ENCODE measurements at regions not wholly inside any gene's neighbourhood (a gene's known extent, or its start where the extent isn't known, plus 50 kb on each side); places are given as distances from the start of the nearest gene placed in this dataset.

GRCh38 chr9:75602060-75602459 lies 288.4 kb upstream of the PCSK5 start:
- no peaks in the 10 kb centered on the region for H3K27me3 Mint-ChIP-seq
- H3K27ac Mint-ChIP-seq = peak overlapping the region in 1 of 3 donors; percentile 47
- H3K4me3 Mint-ChIP-seq = no peak overlapping the region
- H3K9me3 Mint-ChIP-seq = peaks cover 0 to 4% (median 3%) of the 10 kb centered on the region in 3 donors
- no peaks in the 10 kb centered on the region for H3K36me3 Mint-ChIP-seq
- no peaks in the 10 kb centered on the region for H3K4me1 Mint-ChIP-seq

- H3K4me1 Mint-ChIP-seq = no peaks in the 10 kb centered on the region
- H3K4me3 Mint-ChIP-seq = no peak overlapping the region
- H3K9me3 Mint-ChIP-seq = peaks cover 0 to 4% (median 3%) of the 10 kb centered on the region in 3 donors
- H3K36me3 Mint-ChIP-seq = no peaks in the 10 kb centered on the region
- H3K27ac Mint-ChIP-seq = no peak overlapping the region
- no peaks in the 10 kb centered on the region for H3K27me3 Mint-ChIP-seq
These were observed 285.8 kb upstream of the PCSK5 start for GRCh38 chr9:75604661-75605060.

DNA sequence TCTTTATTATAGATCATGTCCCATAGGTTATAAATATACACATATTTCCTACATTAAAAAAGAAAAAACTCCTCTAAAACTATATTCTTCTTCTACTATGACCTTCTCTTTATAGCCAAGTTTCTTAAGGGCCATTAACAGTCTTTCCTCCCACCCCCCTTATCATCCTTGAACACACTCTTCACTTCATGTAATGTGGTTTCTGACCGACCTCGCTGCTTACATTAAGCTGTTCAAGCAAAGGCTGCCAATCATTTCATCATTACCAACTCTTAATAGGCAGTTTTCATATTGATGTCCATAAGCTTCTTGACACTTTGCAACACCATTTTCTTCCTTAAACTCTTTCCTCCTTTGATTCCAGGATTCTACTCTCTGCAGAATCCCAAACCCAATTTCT lies 283.0 kb upstream of the PCSK5 start:
- no peak overlapping the region for H3K27ac Mint-ChIP-seq
- no peak overlapping the region for H3K4me3 Mint-ChIP-seq
- H3K4me1 Mint-ChIP-seq = no peaks in the 10 kb centered on the region
- H3K27me3 Mint-ChIP-seq = no peaks in the 10 kb centered on the region
- H3K36me3 Mint-ChIP-seq = no peaks in the 10 kb centered on the region
- peaks cover 0 to 2% (median 0%) of the 10 kb centered on the region in 3 donors for H3K9me3 Mint-ChIP-seq

- Mint-ChIP-seq H3K4me1 (no peaks in the 10 kb centered on the region), H3K4me3 (no peak overlapping the region), H3K27ac (no peak overlapping the region), H3K36me3 (no peaks in the 10 kb centered on the region), H3K27me3 (no peaks in the 10 kb centered on the region), H3K9me3 (peaks cover 0 to 2% (median 0%) of the 10 kb centered on the region in 3 donors)
These were observed 281.1 kb upstream of the PCSK5 start for GRCh38 chr9:75609401-75609800.

- H3K36me3 Mint-ChIP-seq = no peaks in the 10 kb centered on the region
- no peaks in the 10 kb centered on the region for H3K4me1 Mint-ChIP-seq
- H3K4me3 Mint-ChIP-seq = no peak overlapping the region
- no peaks in the 10 kb centered on the region for H3K27me3 Mint-ChIP-seq
- peaks cover 0 to 3% (median 0%) of the 10 kb centered on the region in 3 donors for H3K9me3 Mint-ChIP-seq
- no peak overlapping the region for H3K27ac Mint-ChIP-seq
These were observed 280.2 kb upstream of the PCSK5 start for GRCh38 chr9:75610246-75610645.

DNA sequence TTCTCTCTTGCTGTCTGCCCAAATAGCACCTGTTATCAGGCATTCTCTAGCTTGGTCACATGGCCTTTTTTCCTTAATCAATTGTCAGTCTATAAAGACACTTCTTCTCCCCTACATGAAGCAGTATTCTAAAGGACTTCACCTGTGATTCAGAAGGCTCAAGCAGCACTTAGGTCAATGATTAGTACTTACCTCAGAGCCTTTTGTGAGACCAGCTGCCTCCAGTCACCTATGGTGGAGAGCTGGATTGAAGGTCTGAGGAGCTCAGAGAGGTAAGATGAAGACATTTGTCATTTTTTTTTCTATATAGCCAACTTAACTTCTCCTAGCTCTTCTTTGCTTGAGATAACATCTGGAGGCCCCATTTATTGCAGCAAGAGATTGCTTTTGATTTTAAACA lies 278.3 kb upstream of the PCSK5 start:
- H3K4me1 Mint-ChIP-seq = no peaks in the 10 kb centered on the region
- H3K36me3 Mint-ChIP-seq = no peaks in the 10 kb centered on the region
- H3K9me3 Mint-ChIP-seq = peaks cover 0 to 6% (median 5%) of the 10 kb centered on the region in 3 donors
- H3K4me3 Mint-ChIP-seq = no peak overlapping the region
- no peaks in the 10 kb centered on the region for H3K27me3 Mint-ChIP-seq
- no peak overlapping the region for H3K27ac Mint-ChIP-seq

- H3K9me3 Mint-ChIP-seq = peaks cover 0 to 6% (median 5%) of the 10 kb centered on the region in 3 donors
- H3K27ac Mint-ChIP-seq = no peak overlapping the region
- H3K4me3 Mint-ChIP-seq = no peak overlapping the region
These were observed 277.7 kb upstream of the PCSK5 start for GRCh38 chr9:75612754-75613153.

GRCh38 chr9:75615284-75615683 lies 275.2 kb upstream of the PCSK5 start:
- Mint-ChIP-seq H3K4me3 (no peak overlapping the region), H3K27ac (no peak overlapping the region), H3K27me3 (no peaks in the 10 kb centered on the region), H3K9me3 (peaks cover 0 to 8% (median 5%) of the 10 kb centered on the region in 3 donors), H3K36me3 (no peaks in the 10 kb centered on the region), H3K4me1 (no peaks in the 10 kb centered on the region)

More at GRCh38 chr9:75612754-75613153, 277.7 kb upstream of the PCSK5 start:
- Mint-ChIP-seq H3K4me1 (no peaks in the 10 kb centered on the region), H3K36me3 (no peaks in the 10 kb centered on the region), H3K27me3 (no peaks in the 10 kb centered on the region)

DNA sequence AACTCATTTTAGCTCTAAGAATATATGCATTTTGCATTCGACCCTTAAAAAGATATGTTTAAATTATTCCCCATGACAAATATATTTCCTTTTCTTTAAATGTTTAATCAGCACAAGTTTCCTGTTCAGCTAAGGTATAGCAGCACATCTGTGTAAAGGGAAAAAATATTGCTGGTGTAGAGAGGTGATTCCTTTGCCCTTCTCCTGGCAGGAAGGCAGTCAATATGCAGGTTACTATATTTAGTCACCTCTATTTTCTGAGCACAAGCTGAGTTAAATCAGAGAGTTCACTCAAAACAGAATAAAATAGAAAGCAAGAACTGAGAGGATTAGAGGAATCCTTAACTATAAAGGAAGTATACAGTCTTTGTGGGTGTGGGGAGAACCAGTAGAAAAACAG lies 274.4 kb upstream of the PCSK5 start:
- no peaks in the 10 kb centered on the region for H3K4me1 Mint-ChIP-seq
- no peak overlapping the region for H3K4me3 Mint-ChIP-seq
- H3K9me3 Mint-ChIP-seq = peaks cover 0 to 8% (median 5%) of the 10 kb centered on the region in 3 donors
- H3K27ac Mint-ChIP-seq = no peak overlapping the region
- H3K36me3 Mint-ChIP-seq = no peaks in the 10 kb centered on the region
- H3K27me3 Mint-ChIP-seq = no peaks in the 10 kb centered on the region

GRCh38 chr9:75616841-75617566 lies 273.5 kb upstream of the PCSK5 start:
- Mint-ChIP-seq H3K27ac (no peak overlapping the region), H3K36me3 (no peaks in the 10 kb centered on the region), H3K27me3 (no peaks in the 10 kb centered on the region), H3K4me1 (no peaks in the 10 kb centered on the region), H3K9me3 (peaks cover 0 to 8% (median 5%) of the 10 kb centered on the region in 3 donors), H3K4me3 (no peak overlapping the region)

GRCh38 chr9:75623462-75623861 lies 267.0 kb upstream of the PCSK5 start:
- H3K4me3 Mint-ChIP-seq = no peak overlapping the region
- H3K9me3 Mint-ChIP-seq = peaks cover 0 to 5% (median 2%) of the 10 kb centered on the region in 3 donors
- no peak overlapping the region for H3K27ac Mint-ChIP-seq
- H3K36me3 Mint-ChIP-seq = no peaks in the 10 kb centered on the region
- H3K27me3 Mint-ChIP-seq = no peaks in the 10 kb centered on the region
- no peaks in the 10 kb centered on the region for H3K4me1 Mint-ChIP-seq

DNA sequence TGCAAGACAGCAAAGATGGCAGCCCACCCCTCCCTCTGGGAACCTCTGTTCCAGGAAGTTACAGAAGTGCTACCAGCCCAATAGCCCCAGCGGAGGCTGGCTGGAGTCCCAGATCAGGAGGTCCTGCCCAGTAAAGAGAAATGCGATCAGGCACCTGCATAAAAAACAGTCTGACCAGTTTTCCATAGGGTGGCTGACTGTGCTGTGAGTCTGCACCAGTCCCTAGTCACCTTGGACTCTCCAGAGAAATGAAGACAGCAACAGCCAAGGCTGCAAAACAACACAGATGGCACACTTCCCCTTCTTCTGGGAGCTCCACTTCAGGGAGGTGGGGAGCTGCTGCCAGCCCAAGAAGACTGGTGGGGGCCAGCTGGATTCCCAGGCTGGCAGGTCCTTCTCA lies 265.5 kb upstream of the PCSK5 start:
- Mint-ChIP-seq H3K4me3 (no peak overlapping the region), H3K36me3 (no peaks in the 10 kb centered on the region), H3K27ac (no peak overlapping the region), H3K9me3 (peaks cover 0 to 3% (median 2%) of the 10 kb centered on the region in 3 donors), H3K4me1 (no peaks in the 10 kb centered on the region), H3K27me3 (no peaks in the 10 kb centered on the region)

DNA sequence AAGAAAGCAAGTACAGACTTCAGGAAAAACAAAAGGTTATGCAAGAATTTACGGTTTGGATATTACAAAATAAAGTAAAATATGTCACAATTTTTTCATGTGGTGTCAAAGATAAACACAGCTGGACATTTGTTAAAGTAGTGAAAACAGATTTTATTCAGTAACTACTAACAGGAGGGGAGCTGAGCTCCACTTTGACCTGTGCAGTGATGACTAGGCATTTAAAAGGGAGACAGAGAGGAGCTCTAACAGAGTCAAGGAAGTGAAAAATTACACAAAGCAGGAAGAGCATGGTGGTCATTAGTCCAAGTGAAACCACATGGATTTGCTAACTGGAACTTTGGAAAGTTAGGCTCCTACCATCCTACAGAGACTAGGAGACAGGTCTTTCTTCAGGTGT lies 263.6 kb upstream of the PCSK5 start:
- Mint-ChIP-seq H3K4me1 (no peaks in the 10 kb centered on the region), H3K36me3 (no peaks in the 10 kb centered on the region), H3K4me3 (no peak overlapping the region), H3K27me3 (no peaks in the 10 kb centered on the region), H3K9me3 (peaks cover 0 to 3% (median 2%) of the 10 kb centered on the region in 3 donors), H3K27ac (no peak overlapping the region)

GRCh38 chr9:75628952-75629351 lies 261.5 kb upstream of the PCSK5 start:
- no peak overlapping the region for H3K27ac Mint-ChIP-seq
- no peaks in the 10 kb centered on the region for H3K27me3 Mint-ChIP-seq
- H3K9me3 Mint-ChIP-seq = peaks cover 0 to 2% (median 0%) of the 10 kb centered on the region in 3 donors
- no peaks in the 10 kb centered on the region for H3K36me3 Mint-ChIP-seq
- H3K4me3 Mint-ChIP-seq = no peak overlapping the region
- H3K4me1 Mint-ChIP-seq = no peaks in the 10 kb centered on the region

- Mint-ChIP-seq H3K27me3 (no peaks in the 10 kb centered on the region), H3K4me1 (no peaks in the 10 kb centered on the region), H3K4me3 (peak overlapping the region in 1 of 4 donors; percentile 54), H3K9me3 (peaks cover 2 to 4% (median 3%) of the 10 kb centered on the region in 3 donors), H3K27ac (no peak overlapping the region), H3K36me3 (no peaks in the 10 kb centered on the region)
These were observed 256.9 kb upstream of the PCSK5 start for GRCh38 chr9:75633451-75634057.

Data from IgD-negative memory B cell (primary cell).